GM13976 (cell line): ENCODE measurements at regions not wholly inside any gene's neighbourhood (a gene's known extent, or its start where the extent isn't known, plus 50 kb on each side); places are given as distances from the start of the nearest gene placed in this dataset.

Source experiments
- DNase-seq: peaks from one replicate; pipeline ENCODE4 v3.0.0; 2012; ENCODE audit warnings: low spot score
- in situ Hi-C: fragments of 300-500 bp; cut with MboI; formaldehyde crosslinking; loops from one replicate; pipeline ENCODE4 v1.12.0; 2022; ENCODE audit warnings: low sequenced_read_pairs, mixed read lengths, inconsistent platforms; ENCODE audit not compliant: unreplicated experiment
- TF ChIP-seq, protein P1 (sequence below): IDR thresholded peaks from 2 replicates; pipeline ENCODE4 v1.5.1; 2012; ENCODE audit warnings: borderline replicate concordance, mild to moderate bottlenecking; ENCODE audit not compliant: insufficient read depth; ENCODE audit errors: extremely low read depth, missing control alignments, control extremely low read depth

DNA sequence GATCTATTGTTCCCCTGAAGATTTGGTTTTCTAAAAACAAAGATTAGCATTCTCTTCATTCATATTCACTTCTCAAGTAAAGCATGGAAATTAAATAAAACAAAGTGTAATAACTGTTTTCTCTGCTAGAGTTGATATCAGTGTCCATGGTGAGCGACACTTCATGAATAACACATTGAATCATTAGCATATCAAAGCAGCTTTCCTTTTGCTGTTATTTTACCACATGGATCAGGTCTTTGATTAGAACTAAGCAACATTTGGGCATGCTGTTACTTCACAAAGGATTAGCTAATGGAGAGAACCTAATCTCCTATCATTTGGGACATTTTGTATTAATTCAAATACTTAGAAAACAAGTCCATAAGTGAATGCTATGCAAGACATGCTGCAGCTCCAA is 368.8 kb upstream of the CDH19 start:
- in situ Hi-C loops = no loop called here
- TF ChIP-seq, protein P1, sequence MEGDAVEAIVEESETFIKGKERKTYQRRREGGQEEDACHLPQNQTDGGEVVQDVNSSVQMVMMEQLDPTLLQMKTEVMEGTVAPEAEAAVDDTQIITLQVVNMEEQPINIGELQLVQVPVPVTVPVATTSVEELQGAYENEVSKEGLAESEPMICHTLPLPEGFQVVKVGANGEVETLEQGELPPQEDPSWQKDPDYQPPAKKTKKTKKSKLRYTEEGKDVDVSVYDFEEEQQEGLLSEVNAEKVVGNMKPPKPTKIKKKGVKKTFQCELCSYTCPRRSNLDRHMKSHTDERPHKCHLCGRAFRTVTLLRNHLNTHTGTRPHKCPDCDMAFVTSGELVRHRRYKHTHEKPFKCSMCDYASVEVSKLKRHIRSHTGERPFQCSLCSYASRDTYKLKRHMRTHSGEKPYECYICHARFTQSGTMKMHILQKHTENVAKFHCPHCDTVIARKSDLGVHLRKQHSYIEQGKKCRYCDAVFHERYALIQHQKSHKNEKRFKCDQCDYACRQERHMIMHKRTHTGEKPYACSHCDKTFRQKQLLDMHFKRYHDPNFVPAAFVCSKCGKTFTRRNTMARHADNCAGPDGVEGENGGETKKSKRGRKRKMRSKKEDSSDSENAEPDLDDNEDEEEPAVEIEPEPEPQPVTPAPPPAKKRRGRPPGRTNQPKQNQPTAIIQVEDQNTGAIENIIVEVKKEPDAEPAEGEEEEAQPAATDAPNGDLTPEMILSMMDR = no peak
- no peak for DNase-seq

DNA sequence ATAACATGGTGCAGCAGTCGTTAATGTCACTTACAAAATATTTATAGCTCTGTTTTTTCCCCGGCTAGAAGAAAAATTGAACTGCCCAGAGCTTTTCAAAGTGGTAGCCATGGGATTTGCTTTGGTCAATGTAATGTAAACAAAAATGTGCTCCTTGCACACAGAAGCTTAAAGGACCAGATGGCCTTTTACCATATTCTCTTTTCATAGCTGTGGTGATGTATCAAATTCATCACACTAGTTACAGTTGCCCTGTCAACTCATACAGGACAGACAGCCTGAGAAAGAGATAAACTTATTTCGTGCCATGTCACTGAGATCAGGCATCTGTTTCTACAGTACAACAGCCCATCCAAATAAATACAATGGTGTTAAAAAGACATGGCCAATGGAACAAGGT is 368.1 kb upstream of the CDH19 start:
- no peak for DNase-seq
- in situ Hi-C loops = no loop called here
- TF ChIP-seq, protein P1 = no peak

DNA sequence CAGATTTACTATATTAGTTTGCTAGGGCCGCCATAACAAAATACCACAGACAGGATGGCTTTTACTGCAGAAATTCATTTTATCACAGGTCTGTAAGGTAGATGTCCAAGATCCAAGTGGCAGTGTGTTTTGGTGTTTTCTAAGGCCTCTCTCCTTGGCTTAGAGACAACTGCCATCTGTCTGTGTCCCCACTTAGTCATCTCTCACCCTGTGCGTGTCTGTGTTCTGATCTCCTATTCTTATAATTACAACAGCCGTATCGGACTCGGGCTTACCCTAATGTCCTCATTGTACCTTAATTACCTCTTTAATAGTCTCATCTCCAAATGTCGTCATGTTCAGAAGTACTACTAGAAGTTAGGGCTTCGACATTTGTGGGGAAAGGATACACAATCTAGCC is 362.3 kb upstream of the CDH19 start:
- DNase-seq = no peak
- TF ChIP-seq, protein P1 = no peak
- in situ Hi-C loops = no loop called here

DNA sequence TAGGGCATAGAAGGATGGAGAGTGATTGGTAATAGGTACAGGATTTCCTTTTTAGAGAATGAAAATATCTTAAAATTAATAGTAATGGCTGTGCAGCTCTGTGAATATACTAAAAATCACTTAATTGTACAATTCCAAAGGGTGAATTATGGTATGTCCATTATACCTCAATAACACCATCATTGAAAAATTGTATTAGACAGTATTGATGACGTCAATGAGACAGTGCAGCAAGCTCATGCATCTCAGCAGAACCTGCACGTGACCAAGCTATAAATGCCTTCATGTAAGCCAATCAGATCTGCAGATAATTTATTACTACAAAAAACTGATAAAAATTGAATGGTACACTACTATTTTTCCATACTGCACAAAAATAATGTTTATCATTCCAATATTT is 354.4 kb upstream of the CDH19 start:
- no peak for DNase-seq
- TF ChIP-seq, protein P1 = no peak
- in situ Hi-C loops = no loop called here

DNA sequence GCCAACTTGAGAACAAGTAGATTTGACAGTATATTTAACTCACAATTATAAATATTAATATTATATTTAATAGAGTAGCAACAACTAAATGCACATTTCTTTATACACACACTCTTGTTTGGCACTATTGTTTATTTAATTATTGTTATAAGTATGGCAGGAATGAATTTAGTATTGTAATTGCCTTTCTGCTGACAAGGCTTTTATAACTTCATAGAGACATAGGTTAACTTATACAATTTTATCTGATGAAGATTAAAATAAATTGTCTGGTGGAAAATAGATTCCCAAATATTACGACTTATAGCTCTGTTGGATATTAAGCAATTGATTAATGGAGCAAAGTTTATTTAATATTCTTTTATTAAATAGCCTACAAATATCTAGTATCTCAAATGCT is 347.9 kb upstream of the CDH19 start:
- no peak for DNase-seq
- in situ Hi-C loops = no loop called here
- TF ChIP-seq, protein P1 = no peak

DNA sequence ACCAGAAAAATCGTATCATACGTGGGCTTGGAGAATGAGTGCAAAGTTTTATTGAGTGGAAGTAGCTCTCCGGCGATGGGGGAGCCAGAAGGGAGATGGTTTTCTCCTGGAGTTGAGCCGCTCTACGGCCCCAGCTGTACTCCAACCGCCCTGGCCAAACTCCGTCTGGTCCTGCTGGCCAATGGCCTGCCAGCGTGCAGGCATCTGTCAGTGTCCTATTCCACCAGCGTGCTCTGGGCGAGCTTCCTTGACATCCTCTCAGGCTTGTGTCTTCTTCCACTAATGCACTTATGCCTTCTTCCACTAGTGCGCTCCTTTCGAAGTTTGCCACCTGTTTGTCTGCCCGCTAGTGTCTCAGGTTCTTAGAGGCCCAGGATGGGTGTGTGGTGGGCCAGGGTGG is 345.5 kb upstream of the CDH19 start:
- DNase-seq = no peak
- TF ChIP-seq, protein P1 = no peak
- in situ Hi-C loops = no loop called here

DNA sequence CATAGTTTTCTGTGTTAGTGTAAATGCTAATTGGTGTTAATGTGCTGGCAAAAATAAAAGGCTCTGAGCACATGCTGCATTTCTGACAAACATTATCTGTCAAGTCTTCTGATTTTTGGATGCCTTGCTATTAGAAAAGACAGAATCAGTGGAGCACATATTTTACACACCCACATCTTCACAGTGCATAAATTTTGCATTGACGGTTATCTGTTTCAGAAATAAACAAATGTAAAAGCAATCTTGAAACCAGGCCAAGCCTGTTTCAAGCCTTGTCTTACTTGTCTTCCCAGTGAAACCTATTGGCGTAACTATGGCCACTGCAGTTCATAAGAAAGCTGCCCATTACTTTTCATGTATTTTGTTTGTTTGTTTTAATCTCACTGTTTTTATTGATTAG is 333.7 kb upstream of the CDH19 start:
- TF ChIP-seq, protein P1 = no peak

More for the DNA sequence above, 333.7 kb upstream of the CDH19 start:
- DNase-seq = no peak
- in situ Hi-C loops = no loop called here
